Subcutaneous abdominal adipose tissue (tissue), 5 donors: ENCODE measurements at regions not wholly inside any gene's neighbourhood (a gene's known extent, or its start where the extent isn't known, plus 50 kb on each side); places are given as distances from the start of the nearest gene placed in this dataset.

Experiments
- H3K27ac ChIP-seq: one replicate; pipeline ENCODE4 v1.7.0; 2013; ENCODE audit warnings: low read depth, mild to moderate bottlenecking, inconsistent platforms, low read length, moderate library complexity
- H3K27me3 ChIP-seq, 5 donors: one replicate each; pipeline ENCODE4 v1.7.0; 2013; ENCODE audit warnings: low read length in 5 of 5, inconsistent platforms in 1 of 5; ENCODE audit not compliant: control insufficient read depth in 5 of 5, insufficient read depth in 4 of 5
- H3K36me3 ChIP-seq, 5 donors: one replicate each; pipeline ENCODE4 v1.7.0; 2013; ENCODE audit warnings: low read length in 5 of 5; ENCODE audit not compliant: control insufficient read depth in 5 of 5, insufficient read depth in 5 of 5
- H3K4me1 ChIP-seq, 5 donors: one replicate each; pipeline ENCODE4 v1.7.0; 2013; ENCODE audit warnings: low read length in 5 of 5, mild to moderate bottlenecking in 3 of 5, moderate library complexity in 1 of 5; ENCODE audit not compliant: control insufficient read depth in 5 of 5, insufficient read depth in 5 of 5
- H3K4me3 ChIP-seq, 5 donors: one replicate each; pipeline ENCODE4 v1.7.0; 2013; ENCODE audit warnings: low read length in 5 of 5, low read depth in 1 of 5
- H3K9ac ChIP-seq, 5 donors: one replicate each; pipeline ENCODE4 v1.7.0; 2013; ENCODE audit warnings: low read length in 5 of 5, mild to moderate bottlenecking in 4 of 5, moderate library complexity in 3 of 5
- H3K9me3 ChIP-seq, 5 donors: one replicate each; pipeline ENCODE4 v1.7.0; 2013; ENCODE audit warnings: low read length in 5 of 5; ENCODE audit not compliant: control insufficient read depth in 5 of 5
- donor health status: healthy.
- donor health status: healthy.
- donor health status: healthy.
- donor health status: healthy.
- donor health status: healthy.

GRCh38 chr3:102122527-102122926 is 273.2 kb downstream of the NFKBIZ start:
- Histone ChIP-seq H3K27ac (no peak overlapping the region), H3K36me3 (no peaks in the 10 kb centered on the region), H3K4me1 (peaks cover 0 to 17% (median 0%) of the 10 kb centered on the region in 5 donors), H3K4me3 (no peak overlapping the region), H3K27me3 (no peaks in the 10 kb centered on the region), H3K9ac (no peak overlapping the region), H3K9me3 (peaks cover 0 to 20% (median 8%) of the 10 kb centered on the region in 5 donors)

GRCh38 chr3:102123590-102124190 is 274.4 kb downstream of the NFKBIZ start:
- Histone ChIP-seq H3K4me1 (peaks cover 0 to 17% (median 0%) of the 10 kb centered on the region in 5 donors), H3K9me3 (peaks cover 0 to 20% (median 8%) of the 10 kb centered on the region in 5 donors), H3K36me3 (no peaks in the 10 kb centered on the region), H3K27ac (no peak overlapping the region), H3K27me3 (no peaks in the 10 kb centered on the region), H3K9ac (no peak overlapping the region), H3K4me3 (no peak overlapping the region)

- Histone ChIP-seq H3K36me3 (no peaks in the 10 kb centered on the region), H3K4me3 (no peak overlapping the region), H3K9ac (no peak overlapping the region), H3K9me3 (peaks cover 0 to 20% (median 8%) of the 10 kb centered on the region in 5 donors), H3K4me1 (peaks cover 0 to 17% (median 0%) of the 10 kb centered on the region in 5 donors), H3K27ac (no peak overlapping the region), H3K27me3 (no peaks in the 10 kb centered on the region)
These were observed 275.0 kb downstream of the NFKBIZ start for GRCh38 chr3:102124282-102124681.

GRCh38 chr3:102124704-102125103 is 275.4 kb downstream of the NFKBIZ start:
- Histone ChIP-seq H3K4me1 (peaks cover 0 to 20% (median 0%) of the 10 kb centered on the region in 5 donors), H3K27ac (no peak overlapping the region), H3K9me3 (peaks cover 0 to 20% (median 8%) of the 10 kb centered on the region in 5 donors), H3K36me3 (no peaks in the 10 kb centered on the region), H3K9ac (no peak overlapping the region), H3K4me3 (no peak overlapping the region), H3K27me3 (no peaks in the 10 kb centered on the region)

GRCh38 chr3:102125197-102125993 is 276.1 kb downstream of the NFKBIZ start:
- no peak overlapping the region for H3K4me3 ChIP-seq
- H3K9me3 ChIP-seq: peaks cover 0 to 20% (median 8%) of the 10 kb centered on the region in 5 donors
- no peaks in the 10 kb centered on the region for H3K27me3 ChIP-seq
- peak overlapping the region; percentile 7 for H3K27ac ChIP-seq
- H3K36me3 ChIP-seq: no peaks in the 10 kb centered on the region
- peaks cover 0 to 21% (median 5%) of the 10 kb centered on the region in 5 donors for H3K4me1 ChIP-seq
- H3K9ac ChIP-seq: no peak overlapping the region

GRCh38 chr3:102125994-102126368 is 276.7 kb downstream of the NFKBIZ start:
- no peak overlapping the region for H3K9ac ChIP-seq
- peaks cover 0 to 21% (median 5%) of the 10 kb centered on the region in 5 donors for H3K4me1 ChIP-seq
- no peaks in the 10 kb centered on the region for H3K36me3 ChIP-seq
- H3K27me3 ChIP-seq: no peaks in the 10 kb centered on the region
- H3K4me3 ChIP-seq: no peak overlapping the region
- H3K9me3 ChIP-seq: peaks cover 0 to 20% (median 8%) of the 10 kb centered on the region in 5 donors
- H3K27ac ChIP-seq: no peak overlapping the region

- Histone ChIP-seq H3K36me3 (no peaks in the 10 kb centered on the region), H3K4me1 (peaks cover 0 to 13% (median 5%) of the 10 kb centered on the region in 5 donors), H3K27me3 (no peaks in the 10 kb centered on the region), H3K9me3 (no peaks in the 10 kb centered on the region), H3K9ac (no peak overlapping the region), H3K27ac (no peak overlapping the region), H3K4me3 (no peak overlapping the region)
These were observed 280.7 kb downstream of the NFKBIZ start for GRCh38 chr3:102129760-102130608.

- Histone ChIP-seq H3K9ac (no peak overlapping the region), H3K4me3 (no peak overlapping the region), H3K27ac (no peak overlapping the region)
These were observed 283.1 kb downstream of the NFKBIZ start for GRCh38 chr3:102132370-102132769.

GRCh38 chr3:102133376-102133775 is 284.1 kb downstream of the NFKBIZ start:
- Histone ChIP-seq H3K36me3 (no peaks in the 10 kb centered on the region), H3K4me3 (no peak overlapping the region), H3K27me3 (no peaks in the 10 kb centered on the region), H3K9ac (no peak overlapping the region), H3K27ac (no peak overlapping the region), H3K4me1 (peaks cover 0 to 5% (median 3%) of the 10 kb centered on the region in 5 donors), H3K9me3 (no peaks in the 10 kb centered on the region)

More at GRCh38 chr3:102132370-102132769, 283.1 kb downstream of the NFKBIZ start:
- H3K4me1 ChIP-seq: peaks cover 0 to 5% (median 3%) of the 10 kb centered on the region in 5 donors
- H3K9me3 ChIP-seq: no peaks in the 10 kb centered on the region
- H3K36me3 ChIP-seq: no peaks in the 10 kb centered on the region
- H3K27me3 ChIP-seq: no peaks in the 10 kb centered on the region
